HG02610 (cell line): ENCODE measurements at regions not wholly inside any gene's neighbourhood (a gene's known extent, or its start where the extent isn't known, plus 50 kb on each side); places are given as distances from the start of the nearest gene placed in this dataset.

Experiments
- ATAC-seq: cut with Tn5 transposase; IDR thresholded peaks from one replicate; pipeline ENCODE4 v1.9.1; 2021; ENCODE audit warnings: mild to moderate bottlenecking, moderate library complexity; ENCODE audit not compliant: unreplicated experiment

GRCh38 chr7:130877991-130878305 lies 143.9 kb upstream of the KLF14 start:
- ATAC-seq: no peak

GRCh38 chr7:130878785-130879184 lies 144.8 kb upstream of the KLF14 start:
- ATAC-seq: no peak

- ATAC-seq: no peak
These were observed 145.2 kb upstream of the KLF14 start for GRCh38 chr7:130879191-130879590.

- no peak for ATAC-seq
These were observed 146.7 kb upstream of the KLF14 start for GRCh38 chr7:130880668-130881067.

GRCh38 chr7:130881091-130881798 lies 147.2 kb upstream of the KLF14 start:
- no peak for ATAC-seq

- no peak for ATAC-seq
These were observed 147.8 kb upstream of the KLF14 start for GRCh38 chr7:130881799-130882141.

- no peak for ATAC-seq
These were observed 148.4 kb upstream of the KLF14 start for GRCh38 chr7:130882396-130882795.

GRCh38 chr7:130883928-130884327 lies 149.9 kb upstream of the KLF14 start:
- ATAC-seq: no peak

- no peak for ATAC-seq
These were observed 150.7 kb upstream of the KLF14 start for GRCh38 chr7:130884437-130885417.

GRCh38 chr7:130886438-130887135 lies 152.6 kb upstream of the KLF14 start:
- no peak for ATAC-seq

- no peak for ATAC-seq
These were observed 153.4 kb upstream of the KLF14 start for GRCh38 chr7:130887182-130887956.

- ATAC-seq: no peak
These were observed 154.0 kb upstream of the KLF14 start for GRCh38 chr7:130887957-130888371.

GRCh38 chr7:130888468-130888867 lies 154.5 kb upstream of the KLF14 start:
- ATAC-seq: no peak

- ATAC-seq: no peak
These were observed 156.4 kb upstream of the KLF14 start for GRCh38 chr7:130890176-130891020.

- ATAC-seq: no peak
These were observed 157.5 kb upstream of the KLF14 start for GRCh38 chr7:130891254-130892094.

GRCh38 chr7:130893441-130893894 lies 159.5 kb upstream of the KLF14 start:
- no peak for ATAC-seq

- no peak for ATAC-seq
These were observed 160.3 kb upstream of the KLF14 start for GRCh38 chr7:130894146-130894908.
